Suppressor macrophage treated with lipopolysaccharide for 4 hours (primary cell): ENCODE measurements at regions not wholly inside any gene's neighbourhood (a gene's known extent, or its start where the extent isn't known, plus 50 kb on each side); places are given as distances from the start of the nearest gene placed in this dataset.
"Not testable (repeated sequence)": the region's sequence is repeated elsewhere in the genome, so short reads cannot be mapped to it uniquely, and the experiment has no call there.

Source experiments
- DNase-seq: peaks from one replicate; pipeline ENCODE4 v3.0.0-alpha.2; 2020

DNA sequence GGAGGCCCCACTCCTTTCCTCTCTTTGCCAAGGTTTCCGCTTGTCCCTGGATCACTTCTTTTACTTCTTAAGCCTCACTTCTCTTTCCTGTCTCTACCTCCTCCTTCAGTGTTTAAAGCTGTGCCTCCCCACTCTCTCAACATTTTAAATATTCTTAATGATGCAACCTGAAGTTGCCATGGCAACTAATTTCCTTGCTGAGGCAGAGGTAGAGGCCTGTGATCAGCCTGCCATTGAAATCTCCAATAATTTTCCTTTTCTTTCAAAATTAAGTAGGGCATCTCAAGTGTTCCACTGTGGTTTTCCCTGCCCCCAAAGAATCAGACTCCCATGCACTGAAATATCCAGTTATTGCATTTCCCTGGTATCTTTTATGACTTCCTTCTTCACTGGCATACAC lies 108.6 kb upstream of the VRK1 start:
- DNase-seq, result no peak

DNA sequence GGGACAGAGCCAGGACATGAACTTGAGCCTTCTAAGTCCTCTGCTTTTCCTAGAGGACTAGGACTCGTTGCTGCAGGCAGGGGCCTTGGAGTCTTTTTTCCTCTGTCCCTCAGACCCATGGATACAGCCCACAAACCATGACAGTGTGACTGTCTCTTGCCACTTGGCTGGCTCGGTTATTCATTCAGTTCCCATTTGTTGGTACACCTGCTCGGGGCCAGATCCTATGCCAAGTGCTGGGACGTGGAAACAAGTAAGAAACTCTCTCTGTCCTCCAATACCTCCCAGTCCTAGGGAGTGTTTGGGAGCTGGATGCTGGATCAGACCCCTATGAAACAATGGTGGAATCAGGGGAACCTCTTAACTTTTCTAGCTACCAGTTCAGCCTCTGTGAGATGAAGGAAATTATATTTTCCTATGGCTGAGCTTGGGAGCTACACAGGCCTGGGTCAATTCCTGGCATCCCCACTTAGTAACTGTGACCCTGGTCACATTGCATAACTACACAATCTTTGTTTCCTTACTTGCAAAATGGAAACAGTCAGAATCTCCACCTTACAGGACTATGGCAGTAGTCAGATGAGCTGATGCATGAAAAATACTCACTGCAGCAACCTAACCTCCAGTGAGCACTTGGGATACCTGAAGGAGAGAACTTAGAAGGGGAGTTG lies 106.3 kb upstream of the VRK1 start:
- DNase-seq, result no peak

DNA sequence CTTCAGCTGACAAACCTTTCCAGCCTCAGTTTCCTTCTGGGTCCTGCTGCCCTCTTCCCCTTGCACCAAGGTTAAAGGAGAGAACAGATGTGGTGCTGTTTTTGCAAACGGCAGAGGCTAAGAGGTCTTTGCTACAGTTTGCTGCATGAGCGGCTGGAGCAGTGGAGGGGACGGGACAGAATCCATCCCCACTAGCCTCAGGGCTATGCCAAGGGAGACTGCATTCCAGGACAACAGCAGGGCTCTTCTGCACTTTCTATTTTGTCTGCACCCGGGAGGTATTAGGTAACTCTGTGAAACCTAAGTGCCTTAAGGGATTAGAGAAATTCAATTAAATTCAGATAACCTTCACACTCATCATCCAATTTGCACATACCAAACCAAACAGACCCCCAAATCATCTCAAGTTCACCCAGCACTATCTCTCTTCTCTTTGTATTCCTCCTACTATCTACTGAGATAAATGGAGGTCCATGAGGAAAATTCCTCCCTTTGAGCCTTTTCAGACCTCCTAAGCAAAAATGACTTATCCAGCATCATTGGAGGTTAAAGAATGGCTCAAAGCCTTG lies 103.8 kb upstream of the VRK1 start:
- no peak for DNase-seq

DNA sequence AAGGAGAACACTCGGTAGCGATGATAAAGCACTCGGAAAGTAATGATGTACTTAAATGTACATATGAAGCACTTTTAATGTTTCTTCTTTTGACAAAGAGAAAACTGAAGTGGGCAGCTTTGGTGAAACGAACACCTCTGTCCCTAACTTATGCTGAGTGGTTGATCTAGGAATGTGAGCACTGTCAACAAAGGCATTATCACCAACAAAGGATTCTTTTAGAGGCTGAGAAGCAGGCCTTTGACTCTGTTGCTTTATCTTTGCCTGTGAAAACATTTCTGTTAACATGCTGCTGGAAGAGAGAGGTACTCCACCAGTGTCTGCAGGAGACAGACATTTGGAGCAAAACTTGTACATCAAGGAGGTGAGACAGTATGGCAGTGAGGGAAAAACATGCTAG lies 103.2 kb upstream of the VRK1 start:
- DNase-seq, result no peak

DNA sequence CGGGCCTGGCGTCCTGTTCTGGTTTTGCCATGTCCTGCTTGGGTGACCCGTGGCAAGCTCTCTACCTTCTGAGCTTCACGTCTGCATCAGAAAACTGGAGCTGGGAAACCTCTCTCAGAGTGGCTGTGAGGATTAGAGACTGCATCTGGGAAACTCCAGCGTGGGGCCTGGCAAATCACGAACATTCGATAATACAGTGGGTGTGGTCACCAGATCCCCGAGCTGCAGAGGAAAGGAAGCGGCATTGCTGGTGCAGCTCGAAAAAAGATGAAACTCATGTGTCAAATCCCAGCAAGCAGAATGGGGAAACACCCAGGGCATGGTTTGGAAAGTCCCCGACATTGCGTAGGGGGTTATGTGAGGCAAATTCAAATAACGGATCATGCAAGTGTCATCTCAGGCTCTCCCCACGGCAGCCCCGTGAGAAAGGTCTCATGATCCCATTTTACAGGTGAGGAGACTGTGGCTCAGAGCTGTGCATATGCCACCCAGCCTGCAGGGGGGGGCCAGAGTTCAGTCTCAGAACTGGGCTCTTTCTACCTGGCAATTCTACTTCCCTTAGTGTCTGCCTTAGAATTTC lies 98.1 kb upstream of the VRK1 start:
- peak; percentile 12 for DNase-seq

GRCh38 chr14:96699666-96700065 lies 97.5 kb upstream of the VRK1 start:
- DNase-seq, result no peak

- no peak for DNase-seq
Measured at GRCh38 chr14:96702831-96703230, 94.4 kb upstream of the VRK1 start.

- peak; percentile 2 for DNase-seq
Measured at GRCh38 chr14:96705422-96706092, 91.6 kb upstream of the VRK1 start.

DNA sequence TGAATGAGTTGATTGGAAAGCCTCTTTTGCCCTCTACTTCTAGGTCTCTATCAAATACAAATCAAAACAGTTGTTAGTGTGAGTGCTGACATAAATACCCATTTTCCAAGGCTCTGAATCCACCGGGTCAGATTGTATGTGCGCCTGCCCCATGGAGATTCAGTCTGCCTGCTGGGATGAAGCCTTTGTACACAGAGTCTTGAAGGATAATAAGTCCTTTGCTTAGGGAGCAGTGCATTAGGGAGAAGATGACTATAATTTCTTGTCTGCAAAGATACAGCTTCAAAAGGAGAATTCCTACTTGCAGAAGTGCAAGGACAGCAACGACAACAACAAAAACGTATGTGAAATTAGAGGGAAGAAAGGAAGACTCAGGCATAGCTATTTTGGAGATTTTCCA lies 90.3 kb upstream of the VRK1 start:
- no peak for DNase-seq

- DNase-seq, result no peak
Measured at GRCh38 chr14:96710060-96710666, 87.0 kb upstream of the VRK1 start.

DNA sequence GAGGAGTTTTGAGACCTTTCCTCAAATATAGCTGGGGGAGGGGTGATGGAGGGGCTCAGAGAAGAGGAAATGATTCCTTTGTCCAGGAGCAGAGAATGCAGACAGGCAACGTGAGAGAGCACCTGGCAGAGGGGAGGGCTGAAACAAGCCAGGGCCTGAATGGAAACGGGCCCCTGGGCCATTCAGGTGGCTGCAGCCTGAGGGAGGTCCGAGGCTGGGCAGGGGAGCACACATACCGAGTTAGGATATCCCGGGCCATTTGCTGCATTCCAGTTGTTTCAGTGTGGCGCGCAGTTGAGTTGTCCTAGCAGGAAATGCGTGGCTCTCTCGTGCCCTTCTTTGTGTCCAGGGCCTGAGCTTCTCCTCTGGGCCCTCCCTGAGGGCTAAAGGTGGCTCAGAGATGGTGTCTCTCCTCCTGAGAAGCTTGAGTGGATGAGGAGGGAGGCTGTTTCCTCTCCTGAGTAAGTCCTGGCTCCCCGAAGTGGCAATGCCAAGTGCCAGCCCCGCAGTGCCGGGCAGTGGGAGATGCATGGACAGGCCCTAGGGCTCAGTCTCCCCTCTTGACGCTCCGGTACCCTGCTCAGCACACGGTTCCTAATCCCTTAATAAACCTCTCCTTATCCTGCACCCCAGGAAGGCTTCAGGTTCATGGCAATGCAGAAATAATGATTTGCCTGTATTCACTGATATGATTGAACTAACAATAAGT lies 85.5 kb upstream of the VRK1 start:
- no peak for DNase-seq

GRCh38 chr14:96713426-96713825 lies 83.8 kb upstream of the VRK1 start:
- no peak for DNase-seq

- not testable (repeated sequence) for DNase-seq
Measured at GRCh38 chr14:96714537-96714936, 82.6 kb upstream of the VRK1 start.

DNA sequence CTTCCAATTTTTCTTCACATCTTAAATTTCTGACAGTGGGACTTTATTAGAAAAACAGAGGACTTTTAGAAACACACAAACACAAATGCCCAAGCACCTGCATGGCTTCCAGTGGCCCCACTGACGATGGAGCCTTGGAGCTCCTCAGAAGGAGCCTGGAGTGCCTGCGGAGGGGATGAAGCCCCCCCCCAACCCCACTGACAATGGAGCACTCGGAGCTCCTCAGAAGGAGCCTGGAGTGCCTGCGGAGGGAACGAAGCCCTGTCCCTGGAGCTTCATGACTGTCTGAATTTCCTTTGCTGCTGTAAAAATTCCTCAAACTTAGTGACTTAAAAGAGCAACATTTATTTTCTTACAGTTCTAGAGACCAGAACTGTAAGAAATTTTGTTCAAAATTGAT lies 80.1 kb upstream of the VRK1 start:
- DNase-seq, result no peak

DNA sequence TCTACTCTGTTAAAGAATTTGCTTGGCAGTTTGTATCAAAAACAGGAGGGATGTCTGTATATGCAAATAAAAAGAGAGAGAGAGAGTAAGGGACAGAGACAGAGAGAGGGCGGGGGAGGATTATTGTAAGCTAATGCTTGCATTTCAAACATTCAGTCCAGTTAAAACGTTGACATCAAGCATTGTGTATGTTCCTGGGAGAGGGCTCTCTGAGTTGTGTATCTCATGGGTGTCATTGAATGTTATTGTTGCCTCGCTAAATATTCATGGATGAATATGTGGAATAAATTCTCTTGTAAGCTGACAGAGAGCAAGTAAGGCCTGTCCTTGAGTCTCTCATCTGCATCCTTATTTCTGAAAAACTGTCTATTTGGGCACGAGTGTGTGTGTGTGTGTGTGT lies 78.8 kb upstream of the VRK1 start:
- no peak for DNase-seq

DNA sequence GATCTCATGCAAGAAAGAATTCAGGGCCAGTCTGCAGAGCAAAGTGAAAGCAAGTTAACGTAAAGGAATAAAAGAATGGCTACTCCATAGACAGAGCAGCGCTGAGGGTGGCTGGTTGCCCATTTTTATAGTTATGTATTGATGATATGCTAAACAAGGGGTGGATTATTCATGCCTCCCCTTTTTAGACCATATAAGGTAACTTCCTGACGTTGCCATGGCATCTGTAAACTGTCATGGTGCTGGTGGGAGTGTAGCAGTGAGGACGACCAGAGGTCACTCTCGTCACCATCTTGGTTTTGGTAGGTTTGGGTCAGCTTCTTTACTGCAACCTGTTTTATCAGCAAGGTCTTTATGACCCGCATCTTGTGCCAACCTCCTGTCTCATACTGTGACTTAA lies 76.5 kb upstream of the VRK1 start:
- not testable (repeated sequence) for DNase-seq

DNA sequence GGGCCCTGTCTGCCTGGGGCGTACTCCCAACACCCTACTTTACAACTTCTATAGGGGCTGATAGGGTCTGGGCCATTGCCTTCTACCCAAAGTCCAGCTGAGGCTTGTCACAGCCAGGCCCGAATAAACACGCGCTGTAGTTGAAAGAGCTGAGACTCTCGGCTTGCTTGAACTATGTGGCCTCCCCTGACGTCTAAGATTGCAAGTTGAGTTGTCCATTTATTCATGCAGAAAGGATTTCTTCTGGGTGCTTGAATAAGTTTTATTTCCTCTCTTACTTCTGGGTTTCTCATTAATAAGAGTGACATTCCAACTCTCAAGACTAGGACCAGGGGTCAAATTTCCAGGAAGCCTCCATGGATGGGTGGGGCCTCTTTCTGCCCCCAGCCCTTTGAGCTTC lies 74.4 kb upstream of the VRK1 start:
- DNase-seq, result no peak

GRCh38 chr14:96723946-96724345 lies 73.2 kb upstream of the VRK1 start:
- no peak for DNase-seq

GRCh38 chr14:96725232-96725631 lies 72.0 kb upstream of the VRK1 start:
- DNase-seq, result no peak

- no peak for DNase-seq
Measured at GRCh38 chr14:96727073-96727472, 70.1 kb upstream of the VRK1 start.

DNA sequence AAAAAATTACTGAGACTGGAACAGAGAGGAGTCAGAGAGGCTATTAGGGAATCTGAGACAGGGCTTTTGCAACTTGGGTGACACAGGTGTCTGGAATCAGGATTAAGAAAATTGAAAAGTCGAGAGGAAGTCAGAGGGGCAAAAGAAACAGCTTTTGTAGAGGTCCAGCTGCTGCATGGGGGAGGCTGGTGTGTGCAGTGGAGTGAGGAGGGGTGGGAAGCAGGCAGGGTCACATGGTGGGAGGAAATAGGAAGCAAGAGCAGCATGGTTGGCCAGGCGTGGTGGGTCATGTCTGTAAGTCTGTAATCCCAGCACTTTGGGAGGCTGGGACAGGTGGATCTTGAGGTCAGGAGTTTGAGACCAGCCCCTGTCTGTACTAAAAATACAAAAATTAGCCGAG lies 69.7 kb upstream of the VRK1 start:
- DNase-seq, result no peak

DNA sequence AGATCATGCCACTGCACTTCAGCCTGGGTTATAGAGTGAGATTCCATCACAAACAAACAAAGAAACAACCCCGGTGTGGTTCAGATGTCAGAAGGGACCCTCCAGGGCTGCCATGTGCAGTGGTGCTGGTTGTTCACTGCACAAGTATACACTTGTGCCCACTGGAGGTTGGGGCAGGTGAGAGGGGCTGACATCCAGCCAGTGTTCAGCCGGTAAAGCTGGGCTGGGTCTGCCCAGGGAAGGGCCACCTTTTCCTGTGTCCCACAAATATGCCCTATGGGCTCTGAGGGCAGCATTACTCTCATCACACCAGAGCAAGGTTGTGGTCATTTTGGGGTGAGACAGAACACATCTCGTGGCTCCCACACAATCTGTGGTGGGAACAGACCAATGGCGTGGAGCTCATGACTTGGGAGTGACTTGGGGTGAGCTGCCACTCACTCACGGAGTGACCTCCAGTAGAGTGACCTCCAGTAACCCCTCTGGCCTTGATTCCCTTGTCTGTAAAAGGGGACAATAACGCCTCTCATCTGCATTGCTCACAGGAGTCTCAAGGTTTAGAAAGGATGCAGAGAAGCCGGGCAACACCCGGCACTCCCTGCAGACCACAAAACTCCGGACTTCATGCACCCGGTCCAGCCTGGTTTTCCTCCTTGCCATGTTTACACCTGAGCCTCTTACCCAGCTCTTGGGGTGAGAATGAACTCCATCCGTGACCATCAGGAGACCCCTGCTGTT lies 69.0 kb upstream of the VRK1 start:
- no peak for DNase-seq
